PFSK-1 (cell line): ENCODE measurements at regions not wholly inside any gene's neighbourhood (a gene's known extent, or its start where the extent isn't known, plus 50 kb on each side); places are given as distances from the start of the nearest gene placed in this dataset.

Experiments
- POLR2AphosphoS5 ChIP-seq: IDR thresholded peaks from 2 replicates; pipeline ENCODE4 v1.6.1; 2012; ENCODE audit warnings: low read depth, mild to moderate bottlenecking, control low read depth, low read length, moderate library complexity
- REST ChIP-seq, 2 experiments: IDR thresholded peaks; 2 replicates each; pipeline versions ENCODE4 v1.6.1 to v1.8.0; 2011 to 2012; ENCODE audit warnings: low read depth in 2 of 2, low read length in 2 of 2, control low read depth in 1 of 2, inconsistent platforms in 1 of 2, mild to moderate bottlenecking in 1 of 2, moderate library complexity in 1 of 2; ENCODE audit not compliant: insufficient read depth in 1 of 2
- SIN3A ChIP-seq: IDR thresholded peaks from 2 replicates; pipeline ENCODE4 v1.6.1; 2012; ENCODE audit warnings: mild to moderate bottlenecking, low read length, moderate library complexity, borderline replicate concordance; ENCODE audit not compliant: insufficient read depth
- TAF1 ChIP-seq: IDR thresholded peaks from 2 replicates; pipeline ENCODE4 v1.6.1; 2012; ENCODE audit warnings: low read length, control low read depth, borderline replicate concordance; ENCODE audit not compliant: insufficient read depth

GRCh38 chr14:58884442-58884841 lies 246.7 kb downstream of the DACT1 start:
- TF ChIP-seq REST (IDR thresholded peaks at IDR 0.05; ENCODE audit: insufficient read depth in 1 of 2, low read depth in 2 of 2, low read length in 2 of 2) (no peak), POLR2AphosphoS5 (no peak), TAF1 (no peak), SIN3A (no peak)
